ENCODE measurements at regions not wholly inside any gene's neighbourhood (a gene's known extent, or its start where the extent isn't known, plus 50 kb on each side); places are given as distances from the start of the nearest gene placed in this dataset.

DNA sequence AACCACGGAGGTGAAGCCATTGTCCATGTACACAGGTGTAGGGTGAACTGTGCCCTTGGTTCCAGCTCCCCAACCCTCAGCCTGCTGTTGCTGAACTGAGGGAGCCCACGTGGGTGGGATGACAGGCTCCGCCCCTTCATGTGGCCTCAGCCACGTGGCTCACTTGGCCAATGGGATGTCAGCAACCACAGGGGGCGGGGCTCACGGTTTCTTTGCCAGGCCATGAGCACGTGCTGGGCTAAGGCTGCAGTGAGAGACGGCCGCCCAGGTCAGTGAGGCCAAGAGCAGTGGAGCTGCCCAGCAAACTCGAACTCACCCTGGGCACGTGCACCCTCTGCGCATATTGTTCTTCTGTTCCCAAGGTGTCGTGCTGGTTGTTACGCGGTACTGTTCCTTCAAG lies 282.6 kb downstream of the IRF8 start:
- no peak for DNase-seq (ENCODE audit: extremely low read depth in 1 of 2, low read depth in 1 of 2)

DNA sequence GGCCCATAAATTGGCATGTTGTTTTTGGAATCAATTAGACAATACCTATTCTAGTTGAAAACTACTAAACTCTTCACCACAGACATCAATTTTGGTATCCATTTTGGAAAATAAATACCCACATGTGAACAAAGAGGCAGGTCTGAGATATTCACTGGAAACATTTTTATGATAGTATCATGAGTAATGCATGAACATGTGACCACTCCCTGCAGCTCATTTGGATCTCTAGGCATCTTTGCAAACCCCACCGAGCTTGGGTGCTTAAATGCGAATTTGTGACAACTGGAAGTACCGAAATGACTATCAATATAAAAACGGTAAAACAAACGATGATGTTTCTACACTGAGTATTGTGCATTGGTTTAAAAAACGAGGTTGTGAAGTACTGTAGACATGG lies 285.2 kb downstream of the IRF8 start:
- no peak for DNase-seq (ENCODE audit: extremely low read depth in 1 of 2, low read depth in 1 of 2)

DNA sequence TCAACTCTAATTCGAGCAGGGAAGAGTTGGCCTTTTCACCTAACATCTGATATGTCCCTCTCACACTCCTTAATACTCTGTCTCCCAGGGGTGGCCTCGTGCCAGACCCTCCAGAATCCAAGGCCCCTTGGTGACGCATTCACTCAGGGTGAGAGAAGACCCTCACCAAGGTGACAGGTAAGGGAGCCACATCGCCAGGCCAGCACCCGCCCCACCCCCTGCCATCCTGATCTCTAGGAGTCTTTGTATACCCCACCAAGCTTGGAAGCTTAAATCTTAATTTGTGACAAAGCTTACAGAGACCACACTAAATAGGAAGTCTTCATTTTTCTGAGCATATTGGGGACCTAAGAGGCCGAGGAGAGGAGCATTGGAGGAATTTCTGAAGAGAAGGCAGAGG lies 286.1 kb downstream of the IRF8 start:
- DNase-seq (ENCODE audit: extremely low read depth in 1 of 2, low read depth in 1 of 2), result no peak

DNA sequence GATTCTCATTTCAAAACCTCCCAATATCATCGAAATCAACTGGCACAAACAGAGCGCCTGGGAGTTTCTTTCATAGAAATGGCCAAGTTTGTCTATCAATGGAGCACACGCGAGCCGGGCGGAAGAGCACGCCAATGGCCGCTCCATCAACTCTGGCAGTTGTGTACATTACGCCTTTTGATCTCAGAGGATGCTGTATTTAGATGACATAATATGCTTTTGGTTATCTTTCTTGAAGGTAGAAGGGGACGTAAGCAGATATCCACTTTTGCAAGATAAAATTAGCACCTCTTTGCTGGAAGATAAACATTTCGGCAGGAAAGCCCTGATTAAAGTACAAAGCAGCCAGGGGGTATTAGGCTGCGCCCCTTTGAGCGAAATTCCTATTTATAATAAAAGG lies 287.4 kb downstream of the IRF8 start:
- no peak for DNase-seq (ENCODE audit: extremely low read depth in 1 of 2, low read depth in 1 of 2)

DNA sequence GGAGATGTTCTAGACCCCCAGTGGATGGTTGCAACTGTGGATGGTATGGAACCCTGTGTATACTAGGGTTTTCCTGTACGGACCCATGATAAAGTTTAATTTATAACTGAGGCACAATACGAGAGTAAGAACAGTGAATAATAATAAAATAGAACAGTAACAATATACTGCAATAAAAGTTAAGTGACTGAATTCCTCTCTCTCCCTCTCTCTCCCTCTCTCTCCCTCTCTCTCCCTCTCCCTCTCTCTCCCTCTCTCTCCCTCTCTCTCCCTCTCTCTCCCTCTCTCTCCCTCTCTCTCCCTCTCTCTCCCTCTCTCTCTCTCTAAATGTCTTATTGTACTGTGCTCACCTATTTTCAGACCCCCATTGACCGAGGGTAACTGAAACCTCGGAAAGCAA lies 291.0 kb downstream of the IRF8 start:
- DNase-seq (ENCODE audit: extremely low read depth in 1 of 2, low read depth in 1 of 2), result no peak

DNA sequence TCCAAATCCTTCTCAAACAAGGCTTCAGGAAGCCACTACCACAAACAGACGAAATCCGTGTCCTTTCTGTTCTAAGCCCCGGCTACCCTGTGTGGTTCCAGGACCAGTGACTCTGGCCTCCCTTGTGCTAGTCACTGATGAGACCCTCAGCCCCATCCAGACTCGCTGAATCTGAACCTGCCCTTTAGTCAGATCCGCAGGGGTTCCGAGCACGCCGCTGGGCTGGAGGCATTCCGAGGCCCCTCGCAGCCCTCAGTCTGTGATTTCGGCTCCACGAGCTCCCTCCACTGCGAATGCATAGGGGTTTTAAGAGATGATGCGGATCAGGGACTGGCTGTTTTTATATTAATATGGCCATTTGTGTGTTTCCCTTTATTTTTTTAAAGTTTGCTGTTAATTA lies 292.7 kb downstream of the IRF8 start:
- no peak for DNase-seq (ENCODE audit: extremely low read depth in 1 of 2, low read depth in 1 of 2)

DNA sequence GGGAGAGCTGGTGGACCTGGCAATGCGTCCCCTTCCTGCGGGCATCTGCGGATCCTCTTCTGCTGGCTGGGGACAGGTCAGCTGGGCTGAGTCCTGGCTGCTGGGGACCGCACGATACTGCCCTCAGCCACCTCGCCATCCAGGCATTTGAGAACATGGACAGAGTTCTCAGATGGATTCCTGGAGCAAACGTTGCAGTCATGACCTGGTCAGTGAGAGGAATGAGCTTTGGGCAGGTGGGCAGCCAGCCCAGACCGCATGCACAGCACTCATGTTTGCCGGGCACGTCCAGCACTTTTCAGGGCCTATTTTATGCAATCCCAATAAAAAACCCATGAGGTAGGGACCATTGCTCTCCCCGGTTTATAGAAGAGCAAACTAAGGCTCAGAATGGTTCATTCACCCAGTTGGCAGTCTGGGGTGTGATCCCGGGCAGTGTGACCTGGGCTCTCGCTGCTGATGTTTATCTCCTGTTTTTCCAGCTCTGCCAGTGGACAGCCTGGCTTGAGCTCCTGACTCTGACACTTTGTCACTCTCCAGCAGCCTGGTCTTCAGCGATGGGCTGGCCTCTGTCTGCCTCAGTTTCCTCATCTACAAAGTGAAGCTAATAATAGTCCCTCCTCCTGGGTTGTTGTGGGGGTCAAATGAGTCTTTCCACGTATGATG lies 294.7 kb downstream of the IRF8 start:
- no peak for DNase-seq (ENCODE audit: extremely low read depth in 1 of 2, low read depth in 1 of 2)

DNA sequence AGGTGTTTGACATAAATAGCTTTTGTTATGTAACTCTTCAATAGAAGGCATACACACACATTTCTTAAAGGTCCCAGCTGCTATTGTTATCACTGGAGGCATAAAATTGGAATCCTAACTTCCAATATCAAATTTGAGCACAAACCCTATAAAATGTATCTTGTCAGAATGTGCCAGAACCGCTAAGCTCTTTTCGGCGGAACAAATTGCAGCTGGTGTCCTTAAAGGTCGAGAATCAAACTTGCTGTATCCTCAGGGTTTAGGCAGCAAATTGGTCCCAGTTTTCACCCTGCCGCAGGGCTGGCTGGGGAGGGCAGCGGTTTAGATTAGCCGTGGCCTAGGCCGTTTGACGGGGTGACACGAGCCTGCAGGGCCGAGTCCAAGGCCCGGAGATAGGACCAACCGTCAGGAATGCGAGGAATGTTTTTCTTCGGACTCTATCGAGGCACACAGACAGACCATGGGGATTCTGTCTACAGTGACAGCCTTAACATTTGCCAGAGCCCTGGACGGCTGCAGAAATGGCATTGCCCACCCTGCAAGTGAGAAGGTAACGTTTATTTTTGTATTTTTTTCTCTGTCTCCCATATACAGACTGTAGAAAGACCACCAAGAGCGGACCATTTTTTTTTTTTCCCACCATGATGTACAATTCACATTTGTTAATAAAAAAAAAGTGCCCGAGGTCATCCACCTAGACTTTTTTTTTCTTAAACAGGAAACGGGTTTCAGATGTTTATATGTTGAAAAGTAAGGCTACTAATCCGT lies 297.1 kb downstream of the IRF8 start:
- no peak for DNase-seq (ENCODE audit: extremely low read depth in 1 of 2, low read depth in 1 of 2)

DNA sequence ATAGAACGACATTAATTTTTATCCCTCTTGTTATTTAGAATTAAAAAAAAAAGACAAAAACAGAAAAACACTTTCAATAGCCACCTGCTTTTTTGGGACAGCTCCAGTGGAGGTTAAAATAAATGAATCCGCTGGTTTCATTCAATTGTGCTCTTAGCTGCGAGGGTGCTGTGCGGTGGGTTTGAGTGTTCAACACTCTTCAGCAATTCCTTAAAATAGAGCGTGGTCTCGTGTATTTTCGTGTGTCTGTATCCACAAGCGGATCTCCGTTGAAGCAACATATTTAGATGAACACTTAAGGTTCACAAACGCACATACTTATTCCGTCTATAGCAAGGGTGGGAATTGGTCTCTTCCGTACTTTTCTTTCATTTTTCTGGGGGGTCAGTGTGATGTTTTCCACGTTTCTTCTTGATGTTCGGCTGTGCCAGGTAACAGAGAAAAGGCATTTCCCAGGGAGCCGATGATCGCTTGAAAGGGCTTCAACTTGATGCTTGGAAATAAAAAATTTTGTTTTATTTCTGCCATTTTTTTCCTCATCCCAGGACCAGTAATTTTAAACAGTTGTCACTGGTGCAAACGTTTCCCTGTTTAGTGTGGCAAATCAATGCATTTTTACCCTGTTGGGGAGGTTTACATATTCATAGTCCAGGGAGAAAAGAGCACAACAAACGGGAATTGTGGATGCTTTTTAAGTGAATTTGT lies 297.9 kb downstream of the IRF8 start:
- no peak for DNase-seq (ENCODE audit: extremely low read depth in 1 of 2, low read depth in 1 of 2)

DNA sequence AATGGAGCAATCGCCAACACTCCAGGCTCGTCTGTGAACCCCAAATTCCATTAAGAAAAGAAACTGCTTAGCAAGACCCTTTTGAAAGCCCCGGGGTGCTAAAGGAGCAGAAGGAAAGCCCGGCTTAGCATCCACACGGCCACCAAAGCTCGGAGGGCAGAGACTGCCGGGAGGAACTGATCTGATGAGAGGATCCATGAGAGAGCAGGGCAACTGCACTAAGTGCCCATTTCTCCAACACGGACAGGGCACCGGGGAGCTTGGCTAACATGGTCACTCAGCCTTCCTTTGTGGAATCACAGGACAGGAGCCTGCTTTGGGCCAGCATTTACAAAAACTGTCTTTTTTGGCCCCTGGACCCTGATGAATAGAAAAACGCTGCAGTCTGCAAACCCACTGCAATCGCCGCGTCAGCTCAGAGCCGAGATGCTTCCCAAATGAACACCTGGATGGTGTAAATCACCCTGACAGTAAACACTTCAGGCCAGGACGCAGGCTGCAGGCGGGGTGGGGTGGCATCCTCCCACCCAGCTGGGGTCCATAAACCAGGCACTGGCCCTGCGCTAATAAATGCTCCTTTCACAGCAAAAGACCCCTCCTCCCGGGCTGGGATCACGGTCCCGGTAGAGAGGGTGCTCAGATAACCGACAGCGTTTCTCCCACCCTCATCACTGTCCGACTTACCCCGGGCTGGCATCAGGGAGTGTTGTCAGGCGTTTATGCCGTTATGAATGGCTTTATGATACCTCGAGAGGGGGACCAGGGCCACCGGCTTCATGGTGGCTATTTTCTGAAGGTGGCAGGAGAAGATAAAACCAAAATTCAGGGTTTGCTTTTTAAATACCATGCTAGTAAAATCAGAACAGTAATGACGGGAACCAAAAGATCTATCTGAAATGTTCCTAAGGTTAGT lies 299.5 kb downstream of the IRF8 start:
- no peak for DNase-seq (ENCODE audit: extremely low read depth in 1 of 2, low read depth in 1 of 2)

DNA sequence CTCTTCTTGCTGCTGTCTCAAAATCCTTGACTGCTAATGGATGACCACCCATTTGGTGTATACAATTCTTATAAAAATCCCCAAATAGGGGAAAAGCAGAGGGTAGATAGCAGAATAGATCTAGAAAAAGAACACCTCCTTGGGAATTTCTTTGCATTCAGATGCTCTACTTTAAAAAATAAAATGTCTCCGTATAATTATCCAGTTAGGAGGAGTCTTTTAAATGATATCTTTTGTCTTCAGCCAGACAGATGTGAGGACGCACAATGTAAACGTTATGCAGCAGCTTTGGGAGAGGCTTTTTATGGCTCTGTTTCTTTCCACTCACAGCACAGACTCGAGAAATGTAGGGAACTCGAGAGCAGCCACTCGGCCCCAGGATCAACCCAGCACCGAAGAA lies 300.2 kb downstream of the IRF8 start:
- DNase-seq (ENCODE audit: extremely low read depth in 1 of 2, low read depth in 1 of 2), result no peak

DNA sequence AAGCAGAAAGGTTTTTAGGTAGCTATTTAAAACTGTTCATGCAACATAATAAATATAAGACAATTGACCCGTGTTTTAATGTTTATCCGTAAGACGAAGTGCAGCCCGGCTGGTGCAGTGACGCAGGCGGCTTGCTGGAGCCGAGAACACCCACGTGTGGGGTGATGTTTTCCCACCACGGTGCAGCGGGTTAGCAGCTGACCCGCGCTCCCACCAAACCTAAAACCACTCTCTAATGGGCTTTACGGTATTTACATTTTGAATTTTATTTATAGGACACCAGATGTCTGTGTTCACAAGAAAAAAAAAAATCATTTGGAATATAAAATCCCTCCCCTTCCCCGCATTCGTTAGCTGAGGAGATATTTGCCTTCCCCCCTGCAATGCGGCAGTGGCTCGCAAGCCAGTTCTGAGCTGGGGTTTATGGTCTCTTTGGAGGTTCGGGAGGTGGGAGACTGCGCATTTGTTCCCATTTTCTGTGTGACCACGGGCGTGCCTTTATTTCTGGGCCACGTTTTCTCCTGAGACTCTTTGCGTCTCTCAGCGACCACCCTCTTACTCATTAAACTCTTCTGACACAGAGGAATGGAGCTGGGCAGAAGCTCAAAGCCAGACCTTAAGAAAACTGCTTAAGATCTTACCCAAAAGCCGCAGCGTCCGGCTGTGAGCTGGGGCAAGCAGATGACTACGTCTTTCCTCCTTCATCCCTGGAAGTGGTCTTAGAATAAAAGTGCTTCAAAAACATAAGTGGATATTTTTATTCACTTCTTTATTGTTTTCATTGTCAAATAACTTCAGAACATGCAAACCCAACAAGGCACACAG lies 301.1 kb downstream of the IRF8 start:
- DNase-seq (ENCODE audit: extremely low read depth in 1 of 2, low read depth in 1 of 2), result no peak

DNA sequence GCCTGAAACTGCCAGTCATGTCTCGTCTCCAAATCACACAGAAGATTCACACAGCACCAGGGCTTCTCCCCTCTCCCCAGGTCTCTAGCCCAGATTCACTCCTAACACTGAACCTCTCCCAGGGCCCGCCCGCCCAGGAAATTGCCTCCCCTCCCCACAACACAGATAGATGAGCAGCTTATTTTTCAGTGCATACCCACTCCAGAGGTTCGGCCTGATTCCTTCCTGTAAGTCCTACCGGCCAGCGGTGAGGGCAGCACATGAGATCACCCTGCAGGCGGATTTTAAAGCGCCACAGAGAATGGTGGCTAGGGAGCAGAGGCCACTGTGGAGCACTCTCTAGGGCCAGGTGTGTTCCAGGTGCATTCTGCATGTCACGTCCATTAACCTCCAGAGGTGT lies 301.8 kb downstream of the IRF8 start:
- no peak for DNase-seq (ENCODE audit: extremely low read depth in 1 of 2, low read depth in 1 of 2)

DNA sequence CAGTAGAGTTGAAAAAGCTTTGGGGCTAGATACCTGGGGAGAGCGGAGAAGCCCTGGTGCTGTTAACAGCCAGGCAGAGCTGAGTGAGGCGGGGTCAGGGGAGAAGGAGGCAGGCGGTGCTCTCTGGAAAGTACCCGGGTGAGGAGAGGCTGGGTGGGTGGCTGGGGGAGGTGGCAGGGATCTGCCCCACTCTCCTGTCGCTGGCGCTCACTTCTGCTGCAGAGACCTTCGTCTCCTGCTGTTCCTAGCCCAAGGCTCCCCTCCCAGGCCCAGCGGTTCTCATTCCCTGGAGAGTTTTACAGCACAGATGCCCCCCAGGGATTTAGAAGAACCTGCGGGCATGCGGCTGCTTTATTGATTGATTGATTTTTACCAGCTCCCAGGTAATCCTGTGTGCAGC lies 302.8 kb downstream of the IRF8 start:
- DNase-seq (ENCODE audit: extremely low read depth in 1 of 2, low read depth in 1 of 2), result no peak

DNA sequence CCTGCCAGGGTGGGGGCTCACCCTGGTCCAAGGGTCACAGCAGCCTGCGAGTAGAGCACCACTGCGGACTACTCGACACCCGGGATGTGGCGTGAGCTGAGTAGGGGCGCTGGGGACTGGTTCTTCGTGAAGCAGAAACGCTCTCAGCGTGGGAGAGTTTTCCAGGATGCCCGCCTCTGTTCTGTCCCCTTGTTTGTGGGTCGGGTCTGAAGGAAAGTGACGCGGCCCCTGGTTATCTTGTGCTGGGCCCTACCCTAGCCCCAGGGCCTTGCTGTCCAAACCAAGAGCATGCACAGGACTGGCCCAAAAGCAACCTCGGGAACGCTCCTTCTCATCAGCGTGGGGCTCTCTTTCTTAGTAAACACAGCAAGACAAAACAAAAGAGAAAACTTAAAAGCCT lies 303.3 kb downstream of the IRF8 start:
- DNase-seq (ENCODE audit: extremely low read depth in 1 of 2, low read depth in 1 of 2), result no peak

DNA sequence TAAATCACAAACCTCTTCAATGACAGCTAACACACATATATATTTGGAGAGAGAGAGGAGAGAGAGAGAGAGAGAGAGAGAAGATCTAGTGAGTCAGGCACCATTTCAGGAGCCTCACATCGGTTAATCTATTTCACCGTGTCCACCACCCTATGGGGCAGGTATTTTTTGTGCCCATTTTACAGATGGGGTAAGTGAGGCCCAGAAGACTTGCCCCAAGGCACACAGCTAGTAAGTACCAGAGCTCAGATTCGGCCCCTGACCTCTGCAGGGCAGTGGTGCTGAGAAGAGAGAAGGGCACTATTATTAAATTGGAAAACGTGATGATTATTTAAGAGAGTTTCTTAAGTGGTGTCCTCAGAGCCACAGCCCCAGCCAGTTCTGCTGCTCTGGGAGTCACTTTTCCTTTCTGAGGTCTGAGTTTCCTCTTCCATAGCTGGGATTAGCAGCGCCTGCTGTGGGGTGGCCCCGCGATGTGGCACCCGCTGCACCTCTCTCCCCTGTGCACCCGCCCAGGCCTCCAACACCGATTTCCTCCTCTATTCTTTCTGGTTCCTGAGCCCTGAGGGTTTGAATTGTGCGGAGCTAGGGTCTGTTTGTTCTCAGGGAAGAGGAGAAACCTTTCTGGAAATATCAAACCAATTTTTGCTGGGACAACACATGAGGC lies 303.9 kb downstream of the IRF8 start:
- no peak for DNase-seq (ENCODE audit: extremely low read depth in 1 of 2, low read depth in 1 of 2)

DNA sequence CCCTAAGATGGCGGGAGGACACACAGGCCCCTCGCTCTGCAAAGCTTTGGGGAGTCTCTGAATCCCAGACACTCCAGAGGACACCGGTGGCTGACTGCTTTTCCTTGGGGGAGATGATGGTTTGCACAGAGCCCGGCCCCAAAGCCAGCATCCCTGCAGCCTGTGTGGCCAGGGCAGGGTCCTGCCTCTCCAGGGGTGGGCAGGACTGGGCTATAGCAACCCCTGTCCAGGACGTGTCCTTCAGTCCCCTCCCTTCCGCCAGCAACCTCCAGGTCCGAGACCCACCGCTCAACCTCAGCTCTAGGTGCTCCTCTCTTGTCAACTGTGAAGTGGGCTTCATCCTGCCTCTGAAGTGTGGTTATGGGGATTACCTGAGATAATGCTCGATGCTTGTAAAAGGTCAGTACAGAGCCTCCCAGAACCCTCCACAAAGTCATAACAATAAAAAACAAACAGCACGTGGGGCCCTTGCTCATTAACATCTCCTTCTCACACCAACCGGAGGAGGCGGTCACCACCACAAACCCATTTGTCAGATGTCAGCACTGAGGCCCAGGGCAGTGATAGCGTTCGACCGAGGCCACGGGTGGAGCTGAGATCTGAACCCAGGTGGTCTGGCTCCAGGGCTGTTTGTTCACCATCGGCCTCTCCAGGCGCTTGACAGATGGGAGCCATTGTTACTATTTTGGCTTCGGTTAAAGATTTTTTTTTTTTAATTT lies 304.8 kb downstream of the IRF8 start:
- DNase-seq (ENCODE audit: extremely low read depth in 1 of 2, low read depth in 1 of 2), result no peak

DNA sequence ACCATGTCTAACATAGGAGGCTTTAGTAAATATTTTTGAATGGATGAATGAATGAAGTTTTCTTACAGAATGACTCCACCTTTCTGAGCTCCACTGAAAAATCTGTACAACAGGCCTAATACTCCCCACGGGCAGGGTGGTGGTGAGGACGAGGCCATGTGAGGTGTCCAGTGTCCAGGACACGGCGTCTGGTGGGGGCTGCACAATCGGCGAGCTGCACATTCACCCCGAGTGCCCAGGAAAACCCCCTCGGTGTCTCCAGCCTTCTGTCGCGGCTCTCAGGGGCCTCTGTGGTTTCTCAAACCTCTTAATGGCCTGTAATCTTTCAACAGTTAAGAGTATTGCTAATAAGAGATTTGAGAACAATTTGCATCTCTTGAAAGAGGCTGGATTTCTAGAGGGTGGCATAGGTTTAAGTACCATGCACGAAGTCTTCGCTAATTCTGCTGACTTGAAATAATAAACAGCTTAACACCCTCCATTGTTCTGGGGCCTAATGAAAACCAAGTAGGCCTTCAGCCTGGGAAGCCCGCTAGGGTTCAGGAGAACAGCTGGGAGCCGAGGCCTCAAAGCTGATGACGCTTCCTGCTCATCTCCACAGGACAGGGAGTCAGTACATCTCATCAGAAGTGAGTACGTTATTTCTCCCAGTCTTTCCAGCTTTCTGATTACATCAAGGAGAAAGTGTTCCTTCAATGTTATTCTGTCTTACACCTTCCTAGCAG lies 304.6 kb upstream of the FOXF1 start:
- no peak for DNase-seq (ENCODE audit: extremely low read depth in 1 of 2, low read depth in 1 of 2)
